Smooth muscle cell (in vitro differentiated cells): ENCODE measurements at regions not wholly inside any gene's neighbourhood (a gene's known extent, or its start where the extent isn't known, plus 50 kb on each side); places are given as distances from the start of the nearest gene placed in this dataset.
A peak's percentile ranks its signal among the peaks of the same experiment; 100 is the strongest.

ENCODE experiments used
- DNase-seq: peaks from one replicate; lab custom pipeline; 2025; ENCODE audit not compliant: unreplicated experiment; lab: John Stamatoyannopoulos, UW
- H2AFZ ChIP-seq: fragments of 200-600 bp; sonication (generic); 2 replicates; pipeline ENCODE4 v1.6.0; 2016; ENCODE audit warnings: antibody characterized with exemption, low read depth, mild to moderate bottlenecking
- H3F3A ChIP-seq: fragments of 200-600 bp; sonication (generic); 2 replicates; pipeline ENCODE4 v1.6.0; 2017; ENCODE audit warnings: antibody characterized with exemption, low read depth
- H3K27ac ChIP-seq: fragments of 200-600 bp; sonication (generic); 2 replicates; pipeline ENCODE4 v1.5.1; 2016; ENCODE audit warnings: low read depth, mild to moderate bottlenecking
- H3K27me3 ChIP-seq: fragments of 200-600 bp; sonication (generic); 2 replicates; pipeline ENCODE4 v1.6.1; 2016; ENCODE audit warnings: low read depth, mild to moderate bottlenecking
- H3K36me3 ChIP-seq: fragments of 200-600 bp; sonication (generic); 2 replicates; pipeline ENCODE4 v1.5.1; 2016; ENCODE audit warnings: low read depth
- H3K4me1 ChIP-seq: fragments of 200-600 bp; sonication (generic); 2 replicates; pipeline ENCODE4 v1.5.1; 2016; ENCODE audit warnings: low read depth
- H3K4me2 ChIP-seq: fragments of 200-600 bp; sonication (generic); 2 replicates; pipeline ENCODE4 v1.6.0; 2016; ENCODE audit warnings: mild to moderate bottlenecking
- H3K4me3 ChIP-seq: fragments of 200-600 bp; sonication (generic); 2 replicates; pipeline ENCODE4 v1.5.1; 2016; ENCODE audit warnings: mild to moderate bottlenecking
- H3K79me2 ChIP-seq: fragments of 200-600 bp; sonication (generic); 2 replicates; pipeline ENCODE4 v1.6.0; 2016; ENCODE audit warnings: low read depth, mild to moderate bottlenecking
- H3K9ac ChIP-seq: fragments of 200-600 bp; sonication (generic); 2 replicates; pipeline ENCODE4 v1.6.0; 2016; ENCODE audit warnings: low read depth
- H3K9me3 ChIP-seq: fragments of 200-600 bp; sonication (generic); replicated peaks from 2 replicates; pipeline ENCODE4 v1.5.1; 2016; ENCODE audit warnings: low read depth
- H4K20me1 ChIP-seq: fragments of 200-600 bp; sonication (generic); 2 replicates; pipeline ENCODE4 v1.6.0; 2016; ENCODE audit warnings: low read depth
- WGBS: methylation state at CpG from one replicate; pipeline ENCODE4 v1.1.7; 2016; ENCODE audit warnings: low lambda C conversion rate; 5-methylcytosine and 5-hydroxymethylcytosine counted together
- TF ChIP-seq, protein P1 (sequence below): fragments of 200-600 bp; sonication (generic); IDR thresholded peaks from 2 replicates; pipeline ENCODE4 v1.5.1; 2017; ENCODE audit warnings: borderline replicate concordance, mild to moderate bottlenecking, antibody characterized with exemption; ENCODE audit not compliant: insufficient read depth, poor library complexity, severe bottlenecking

DNA sequence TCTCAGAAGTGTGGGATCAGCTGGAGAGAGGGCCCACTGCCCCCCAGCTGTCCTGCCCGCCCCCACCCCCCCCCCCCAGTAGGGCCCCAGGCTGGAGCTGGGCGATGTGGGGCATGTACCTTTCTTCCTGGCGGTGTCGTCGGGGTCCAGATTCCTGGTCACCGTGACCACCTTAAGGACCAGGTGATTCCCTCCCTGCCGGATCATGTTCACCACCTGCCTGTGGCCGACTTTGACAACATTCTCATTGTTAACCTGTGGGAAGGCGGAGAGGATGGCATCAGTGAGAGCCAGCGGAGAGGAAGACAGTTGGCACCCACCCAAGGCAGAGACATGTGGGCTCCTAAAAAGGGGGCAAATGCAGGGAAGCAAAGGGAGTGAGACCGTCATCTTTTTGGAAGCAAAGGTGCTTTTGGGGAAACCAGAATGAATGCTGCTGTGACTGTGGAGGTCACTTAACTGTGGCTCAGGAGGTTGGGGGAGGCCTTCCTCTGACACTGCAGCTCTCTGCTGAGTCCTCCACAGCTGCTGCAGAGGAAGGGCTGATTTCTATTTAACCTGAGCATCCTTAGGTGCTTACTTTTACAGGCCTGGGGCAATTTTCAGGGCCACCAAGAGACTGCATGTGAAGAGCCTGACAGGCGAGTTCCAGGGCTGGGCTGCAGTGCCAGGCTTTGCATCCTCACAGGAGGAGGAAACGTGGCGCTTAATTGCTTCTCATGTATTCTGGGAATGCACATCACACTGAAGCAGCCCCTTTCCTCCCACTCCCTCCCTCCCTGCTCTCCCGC, 104.5 kb downstream of the CTTN start:
- no peaks in the 10 kb centered on the region for H3K9me3 ChIP-seq
- 87% methylated on average over 15 of the region's 15 CpGs for WGBS

DNA sequence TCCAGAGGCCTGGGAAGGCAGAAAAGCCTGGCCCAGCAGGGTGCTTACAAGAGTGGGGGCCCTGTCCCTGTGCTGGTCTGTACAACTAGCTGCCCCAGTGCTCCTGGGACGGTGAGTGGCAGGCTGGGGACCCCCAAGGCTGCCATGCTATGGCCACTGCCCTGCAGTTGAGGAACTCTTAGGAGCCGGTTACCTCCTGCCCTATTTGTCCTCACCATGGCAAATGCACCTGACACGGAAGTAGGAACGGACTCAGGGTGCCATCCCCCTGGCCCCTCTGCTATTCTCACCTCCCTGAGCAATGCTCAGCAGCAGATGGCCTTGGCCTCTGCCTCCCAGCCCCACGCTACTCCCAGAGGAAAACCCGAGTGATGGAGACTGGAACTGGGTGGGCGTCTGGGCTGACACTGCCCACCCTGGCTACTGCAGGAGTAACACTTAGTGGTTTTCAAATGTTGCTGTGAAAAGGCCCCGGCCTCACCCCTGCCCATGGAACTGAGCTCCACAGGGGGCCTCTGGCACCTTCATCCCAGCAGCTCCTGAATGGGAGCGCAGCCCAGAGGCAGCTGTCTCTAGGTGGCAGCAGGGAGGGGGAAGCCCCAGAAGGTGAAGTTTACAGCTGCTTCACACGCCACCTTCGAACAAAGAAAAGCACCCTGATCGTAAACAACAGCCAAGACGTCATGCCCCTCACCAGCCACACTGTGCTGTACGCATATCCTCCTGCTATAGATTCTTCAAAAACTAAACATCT, 105.3 kb downstream of the CTTN start:
- no peaks in the 10 kb centered on the region for H3K79me2 ChIP-seq
- H2AFZ ChIP-seq, result no peak overlapping the region
- no peak overlapping the region for H3K4me2 ChIP-seq
- no peaks in the 10 kb centered on the region for H3K27me3 ChIP-seq
- H3K4me1 ChIP-seq, result peaks cover 16% of the 10 kb centered on the region
- no peak overlapping the region for H3K9ac ChIP-seq
- no peaks in the 10 kb centered on the region for H3K9me3 ChIP-seq
- H3F3A ChIP-seq, result no peaks in the 10 kb centered on the region
- H3K36me3 ChIP-seq, result no peaks in the 10 kb centered on the region
- H3K4me3 ChIP-seq, result no peak overlapping the region
- TF ChIP-seq, protein P1, sequence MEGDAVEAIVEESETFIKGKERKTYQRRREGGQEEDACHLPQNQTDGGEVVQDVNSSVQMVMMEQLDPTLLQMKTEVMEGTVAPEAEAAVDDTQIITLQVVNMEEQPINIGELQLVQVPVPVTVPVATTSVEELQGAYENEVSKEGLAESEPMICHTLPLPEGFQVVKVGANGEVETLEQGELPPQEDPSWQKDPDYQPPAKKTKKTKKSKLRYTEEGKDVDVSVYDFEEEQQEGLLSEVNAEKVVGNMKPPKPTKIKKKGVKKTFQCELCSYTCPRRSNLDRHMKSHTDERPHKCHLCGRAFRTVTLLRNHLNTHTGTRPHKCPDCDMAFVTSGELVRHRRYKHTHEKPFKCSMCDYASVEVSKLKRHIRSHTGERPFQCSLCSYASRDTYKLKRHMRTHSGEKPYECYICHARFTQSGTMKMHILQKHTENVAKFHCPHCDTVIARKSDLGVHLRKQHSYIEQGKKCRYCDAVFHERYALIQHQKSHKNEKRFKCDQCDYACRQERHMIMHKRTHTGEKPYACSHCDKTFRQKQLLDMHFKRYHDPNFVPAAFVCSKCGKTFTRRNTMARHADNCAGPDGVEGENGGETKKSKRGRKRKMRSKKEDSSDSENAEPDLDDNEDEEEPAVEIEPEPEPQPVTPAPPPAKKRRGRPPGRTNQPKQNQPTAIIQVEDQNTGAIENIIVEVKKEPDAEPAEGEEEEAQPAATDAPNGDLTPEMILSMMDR, result peak; percentile 5
- no peaks in the 10 kb centered on the region for H4K20me1 ChIP-seq
- WGBS, result 84% methylated on average over 14 of the region's 14 CpGs
- no peak overlapping the region for H3K27ac ChIP-seq
- DNase-seq, result no peak

More for the DNA sequence above, 104.5 kb downstream of the CTTN start:
- no peak overlapping the region for H2AFZ ChIP-seq
- no peaks in the 10 kb centered on the region for H3K79me2 ChIP-seq
- no peaks in the 10 kb centered on the region for H3K36me3 ChIP-seq
- no peak overlapping the region for H3K9ac ChIP-seq
- no peaks in the 10 kb centered on the region for H4K20me1 ChIP-seq
- TF ChIP-seq, protein P1, result no peak
- H3K27ac ChIP-seq, result no peak overlapping the region
- no peak for DNase-seq
- H3K4me1 ChIP-seq, result peaks cover 17% of the 10 kb centered on the region
- no peak overlapping the region for H3K4me3 ChIP-seq
- H3F3A ChIP-seq, result no peaks in the 10 kb centered on the region
- no peak overlapping the region for H3K4me2 ChIP-seq
- H3K27me3 ChIP-seq, result no peaks in the 10 kb centered on the region

DNA sequence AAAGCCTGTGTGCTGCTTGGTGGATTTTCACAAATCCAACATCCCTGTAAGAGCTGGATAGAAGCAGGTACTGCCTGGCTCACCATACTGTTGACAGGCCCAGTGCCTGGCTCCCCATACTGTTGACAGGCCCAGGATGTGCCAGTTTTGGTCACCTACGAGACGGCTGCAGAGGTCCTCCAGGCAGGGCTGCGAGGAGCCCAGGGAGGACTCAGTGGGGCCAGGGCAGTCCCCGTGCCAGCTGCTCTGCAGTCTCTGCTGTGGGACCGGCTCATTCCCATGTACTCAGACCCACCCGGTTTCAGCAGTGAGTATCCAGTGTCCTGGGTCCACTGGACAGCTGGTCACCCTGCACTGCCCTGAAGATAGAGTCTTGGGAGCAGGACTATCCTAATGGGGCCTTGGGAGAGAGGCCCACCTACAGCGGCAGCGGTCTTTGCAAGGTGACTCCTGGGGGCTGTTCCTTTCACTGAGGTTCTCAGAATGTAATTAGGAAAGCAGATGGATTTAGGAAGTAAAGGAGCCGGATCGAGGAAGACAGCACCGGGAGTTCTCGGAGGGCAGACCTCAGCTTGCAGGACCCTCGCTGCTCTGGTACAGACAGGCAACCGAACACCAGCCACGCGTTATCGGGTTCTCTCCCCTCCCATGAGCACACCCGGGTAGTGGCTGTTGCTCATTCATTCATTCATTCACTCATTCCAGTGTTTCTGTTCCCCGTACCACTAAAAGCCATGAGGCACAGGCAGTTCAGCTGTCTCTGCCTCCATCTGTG, 106.1 kb downstream of the CTTN start:
- 96% methylated on average over 19 of the region's 19 CpGs for WGBS
- no peak overlapping the region for H3K4me3 ChIP-seq
- no peaks in the 10 kb centered on the region for H3K9me3 ChIP-seq
- H3K4me1 ChIP-seq, result peaks cover 16% of the 10 kb centered on the region
- H3K4me2 ChIP-seq, result no peak overlapping the region
- no peaks in the 10 kb centered on the region for H3K79me2 ChIP-seq
- no peak overlapping the region for H2AFZ ChIP-seq
- no peak for DNase-seq
- no peaks in the 10 kb centered on the region for H3K27me3 ChIP-seq
- H3K36me3 ChIP-seq, result no peaks in the 10 kb centered on the region
- no peak overlapping the region for H3K9ac ChIP-seq
- H3K27ac ChIP-seq, result no peak overlapping the region
- H3F3A ChIP-seq, result no peaks in the 10 kb centered on the region
- no peaks in the 10 kb centered on the region for H4K20me1 ChIP-seq
- TF ChIP-seq, protein P1, result no peak
